ENCODE measurements at regions not wholly inside any gene's neighbourhood (a gene's known extent, or its start where the extent isn't known, plus 50 kb on each side); places are given as distances from the start of the nearest gene placed in this dataset.

- no peak for TF ChIP-seq CTCF (IDR thresholded peaks at IDR 0.05)
- TF ChIP-seq POLR2A (IDR thresholded peaks at IDR 0.05), result no peak
These were observed 455.3 kb upstream of the ATP2B1 start for GRCh38 chr12:90163975-90164374.
